Large intestine (tissue), 3 donors: ENCODE measurements at regions not wholly inside any gene's neighbourhood (a gene's known extent, or its start where the extent isn't known, plus 50 kb on each side); places are given as distances from the start of the nearest gene placed in this dataset.

Experiments used
- DNase-seq, 2 donors: peaks; one replicate each; pipeline versions ENCODE4 v3.0.0 to v3.0.0-alpha.2; 2013
- H3K27ac ChIP-seq: one replicate; pipeline ENCODE4 v1.5.1; 2013; ENCODE audit warnings: low read length
- H3K27me3 ChIP-seq: 2 replicates; pipeline ENCODE4 v1.6.1; 2013; ENCODE audit warnings: low read length; ENCODE audit not compliant: control insufficient read depth, insufficient read depth
- H3K36me3 ChIP-seq: 2 replicates; pipeline ENCODE4 v1.6.1; 2013; ENCODE audit warnings: low read length; ENCODE audit not compliant: control insufficient read depth, insufficient read depth
- H3K4me1 ChIP-seq: one replicate; pipeline ENCODE4 v1.6.1; 2013; ENCODE audit warnings: low read length; ENCODE audit not compliant: control insufficient read depth, insufficient read depth
- H3K4me3 ChIP-seq: one replicate; pipeline ENCODE4 v1.5.1; 2013; ENCODE audit warnings: low read length
- H3K9me3 ChIP-seq: one replicate; pipeline ENCODE4 v1.6.1; 2013; ENCODE audit warnings: mild to moderate bottlenecking, low read depth, low read length, moderate library complexity; ENCODE audit not compliant: control insufficient read depth
- WGBS: methylation state at CpG from one replicate; pipeline ENCODE4 v1.1.5; 2013; ENCODE audit warnings: low lambda C conversion rate; ENCODE audit not compliant: insufficient coverage; 5-methylcytosine and 5-hydroxymethylcytosine counted together

- no peak overlapping the region for H3K27ac ChIP-seq
- H3K4me1 ChIP-seq, result peaks cover 8% of the 10 kb centered on the region
- no peak for DNase-seq
- no peak overlapping the region for H3K4me3 ChIP-seq
- H3K9me3 ChIP-seq, result no peaks in the 10 kb centered on the region
- no peaks in the 10 kb centered on the region for H3K36me3 ChIP-seq
- no CpG with 5 or more reads among the region's 2 CpGs for WGBS
- no peaks in the 10 kb centered on the region for H3K27me3 ChIP-seq
These were observed 70.1 kb upstream of the AFDN start for GRCh38 chr6:167756597-167756996.

- DNase-seq, result no peak
- H3K27ac ChIP-seq, result no peak overlapping the region
- H3K27me3 ChIP-seq, result no peaks in the 10 kb centered on the region
- no peaks in the 10 kb centered on the region for H3K36me3 ChIP-seq
- 94% methylated on average over 2 of the region's 6 CpGs for WGBS
- H3K9me3 ChIP-seq, result no peaks in the 10 kb centered on the region
- H3K4me3 ChIP-seq, result no peak overlapping the region
- H3K4me1 ChIP-seq, result peaks cover 12% of the 10 kb centered on the region
These were observed 69.5 kb upstream of the AFDN start for GRCh38 chr6:167757249-167757648.

GRCh38 chr6:167757821-167758220 lies 68.9 kb upstream of the AFDN start:
- Histone ChIP-seq H3K4me1 (peaks cover 16% of the 10 kb centered on the region), H3K4me3 (no peak overlapping the region), H3K27me3 (no peaks in the 10 kb centered on the region), H3K36me3 (no peaks in the 10 kb centered on the region), H3K9me3 (no peaks in the 10 kb centered on the region), H3K27ac (no peak overlapping the region)
- whole genome bisulfite sequencing, result no CpG with 5 or more reads among the region's 15 CpGs
- DNase-seq, result no peak

- Histone ChIP-seq H3K27me3 (no peaks in the 10 kb centered on the region), H3K4me1 (peaks cover 18% of the 10 kb centered on the region), H3K27ac (no peak overlapping the region), H3K9me3 (no peaks in the 10 kb centered on the region), H3K4me3 (no peak overlapping the region), H3K36me3 (no peaks in the 10 kb centered on the region)
- no peak for DNase-seq
- WGBS, result no CpG with 5 or more reads among the region's 20 CpGs
These were observed 68.2 kb upstream of the AFDN start for GRCh38 chr6:167758309-167759023.

- WGBS, result no CpG with 5 or more reads among the region's 8 CpGs
- H3K27me3 ChIP-seq, result no peaks in the 10 kb centered on the region
- DNase-seq, result no peak
These were observed 67.5 kb upstream of the AFDN start for GRCh38 chr6:167759206-167759605.

GRCh38 chr6:167759912-167760311 lies 66.8 kb upstream of the AFDN start:
- Histone ChIP-seq H3K27ac (no peak overlapping the region), H3K4me1 (peaks cover 18% of the 10 kb centered on the region), H3K4me3 (no peak overlapping the region), H3K36me3 (no peaks in the 10 kb centered on the region), H3K27me3 (no peaks in the 10 kb centered on the region), H3K9me3 (no peaks in the 10 kb centered on the region)
- WGBS, result no CpG with 5 or more reads among the region's 17 CpGs
- no peak for DNase-seq

More at GRCh38 chr6:167759206-167759605, 67.5 kb upstream of the AFDN start:
- H3K4me1 ChIP-seq, result peaks cover 18% of the 10 kb centered on the region
- H3K27ac ChIP-seq, result no peak overlapping the region
- H3K4me3 ChIP-seq, result no peak overlapping the region
- H3K9me3 ChIP-seq, result no peaks in the 10 kb centered on the region
- no peaks in the 10 kb centered on the region for H3K36me3 ChIP-seq

GRCh38 chr6:167760979-167761793 lies 65.5 kb upstream of the AFDN start:
- H3K9me3 ChIP-seq, result no peaks in the 10 kb centered on the region
- no peaks in the 10 kb centered on the region for H3K36me3 ChIP-seq
- H3K4me1 ChIP-seq, result peaks cover 22% of the 10 kb centered on the region
- DNase-seq, result peak; percentile 67 to 68
- WGBS, result no CpG with 5 or more reads among the region's 18 CpGs
- H3K4me3 ChIP-seq, result no peak overlapping the region
- H3K27ac ChIP-seq, result peak overlapping the region; percentile 63
- peaks cover 4% of the 10 kb centered on the region for H3K27me3 ChIP-seq

GRCh38 chr6:167761794-167762258 lies 64.9 kb upstream of the AFDN start:
- no peak overlapping the region for H3K4me3 ChIP-seq
- no peak for DNase-seq
- H3K27me3 ChIP-seq, result peaks cover 4% of the 10 kb centered on the region
- no CpG with 5 or more reads among the region's 7 CpGs for WGBS
- peaks cover 22% of the 10 kb centered on the region for H3K4me1 ChIP-seq
- peak overlapping the region; percentile 63 for H3K27ac ChIP-seq
- no peaks in the 10 kb centered on the region for H3K36me3 ChIP-seq
- no peaks in the 10 kb centered on the region for H3K9me3 ChIP-seq

GRCh38 chr6:167762259-167762962 lies 64.3 kb upstream of the AFDN start:
- WGBS, result no CpG with 5 or more reads among the region's 9 CpGs
- no peak overlapping the region for H3K4me3 ChIP-seq
- H3K27ac ChIP-seq, result peak overlapping the region; percentile 63
- H3K27me3 ChIP-seq, result peaks cover 9% of the 10 kb centered on the region
- H3K36me3 ChIP-seq, result no peaks in the 10 kb centered on the region
- peaks cover 22% of the 10 kb centered on the region for H3K4me1 ChIP-seq
- H3K9me3 ChIP-seq, result no peaks in the 10 kb centered on the region
- peak; percentile 70 to 86 for DNase-seq
